ENCODE measurements at regions not wholly inside any gene's neighbourhood (a gene's known extent, or its start where the extent isn't known, plus 50 kb on each side); places are given as distances from the start of the nearest gene placed in this dataset.
"Not testable (repeated sequence)": the region's sequence is repeated elsewhere in the genome, so short reads cannot be mapped to it uniquely, and the experiment has no call there.

- DNase-seq (ENCODE audit: low read depth in 4 of 4, low spot score in 3 of 4), result no peak
These were observed 238.4 kb upstream of the ETAA1 start for GRCh38 chr2:67158718-67159117.

GRCh38 chr2:67159929-67160328 is 237.2 kb upstream of the ETAA1 start:
- DNase-seq (ENCODE audit: low read depth in 4 of 4, low spot score in 3 of 4), result peak in 1 of 4 donors; percentile 4

- DNase-seq (ENCODE audit: low read depth in 4 of 4, low spot score in 3 of 4), result no peak
These were observed 232.2 kb upstream of the ETAA1 start for GRCh38 chr2:67164771-67165522.

- DNase-seq (ENCODE audit: low read depth in 4 of 4, low spot score in 3 of 4), result no peak
These were observed 231.6 kb upstream of the ETAA1 start for GRCh38 chr2:67165523-67165990.

GRCh38 chr2:67166511-67166910 is 230.6 kb upstream of the ETAA1 start:
- not testable (repeated sequence) for DNase-seq (ENCODE audit: low read depth in 4 of 4, low spot score in 3 of 4)

- no peak for DNase-seq (ENCODE audit: low read depth in 4 of 4, low spot score in 3 of 4)
These were observed 227.6 kb upstream of the ETAA1 start for GRCh38 chr2:67169417-67170140.

- no peak for DNase-seq (ENCODE audit: low read depth in 4 of 4, low spot score in 3 of 4)
These were observed 217.6 kb upstream of the ETAA1 start for GRCh38 chr2:67179526-67179925.

GRCh38 chr2:67180841-67181240 is 216.3 kb upstream of the ETAA1 start:
- DNase-seq (ENCODE audit: low read depth in 4 of 4, low spot score in 3 of 4), result no peak

- no peak for DNase-seq (ENCODE audit: low read depth in 4 of 4, low spot score in 3 of 4)
These were observed 214.2 kb upstream of the ETAA1 start for GRCh38 chr2:67182884-67183283.

GRCh38 chr2:67186326-67186725 is 210.8 kb upstream of the ETAA1 start:
- no peak for DNase-seq (ENCODE audit: low read depth in 4 of 4, low spot score in 3 of 4)

GRCh38 chr2:67186871-67187270 is 210.3 kb upstream of the ETAA1 start:
- DNase-seq (ENCODE audit: low read depth in 4 of 4, low spot score in 3 of 4), result no peak

GRCh38 chr2:67195327-67195726 is 201.8 kb upstream of the ETAA1 start:
- not testable (repeated sequence) for DNase-seq (ENCODE audit: low read depth in 4 of 4, low spot score in 3 of 4)

- no peak for DNase-seq (ENCODE audit: low read depth in 4 of 4, low spot score in 3 of 4)
These were observed 195.6 kb upstream of the ETAA1 start for GRCh38 chr2:67201521-67201920.

- DNase-seq (ENCODE audit: low read depth in 4 of 4, low spot score in 3 of 4), result no peak
These were observed 192.8 kb upstream of the ETAA1 start for GRCh38 chr2:67204349-67204748.

GRCh38 chr2:67208887-67209500 is 188.1 kb upstream of the ETAA1 start:
- no peak for DNase-seq (ENCODE audit: low read depth in 4 of 4, low spot score in 3 of 4)

- DNase-seq (ENCODE audit: low read depth in 4 of 4, low spot score in 3 of 4), result no peak
These were observed 186.7 kb upstream of the ETAA1 start for GRCh38 chr2:67210430-67210829.

- no peak for DNase-seq (ENCODE audit: low read depth in 4 of 4, low spot score in 3 of 4)
These were observed 184.9 kb upstream of the ETAA1 start for GRCh38 chr2:67212203-67212602.

GRCh38 chr2:67213270-67213670 is 183.9 kb upstream of the ETAA1 start:
- DNase-seq (ENCODE audit: low read depth in 4 of 4, low spot score in 3 of 4), result no peak

- no peak for DNase-seq (ENCODE audit: low read depth in 4 of 4, low spot score in 3 of 4)
These were observed 183.3 kb upstream of the ETAA1 start for GRCh38 chr2:67213677-67214402.

- DNase-seq (ENCODE audit: low read depth in 4 of 4, low spot score in 3 of 4), result no peak
These were observed 182.4 kb upstream of the ETAA1 start for GRCh38 chr2:67214585-67215185.

Measured in left renal pelvis (tissue), 4 donors.